ENCODE measurements at regions not wholly inside any gene's neighbourhood (a gene's known extent, or its start where the extent isn't known, plus 50 kb on each side); places are given as distances from the start of the nearest gene placed in this dataset.
A peak's percentile ranks its signal among the peaks of the same experiment; 100 is the strongest.

- H3K4me1 ChIP-seq, result peaks cover 0 to 13% (median 11%) of the 10 kb centered on the region in 10 experiments; a peak in 18 of 20 replicates
- no peaks in the 10 kb centered on the region for H3K36me3 ChIP-seq
- H3K4me3 ChIP-seq, result no peak overlapping the region
- H3K9ac ChIP-seq, result no peak overlapping the region
- H3K4me2 ChIP-seq, result peak overlapping the region; percentile 14 to 54 (median 39); a peak in 19 of 22 replicates
- H3K9me3 ChIP-seq (replicated peaks in 1 of 11), result no peaks in the 10 kb centered on the region
- no peaks in the 10 kb centered on the region for H3K27me3 ChIP-seq
- no peak for TF ChIP-seq Cebpa-rat (IDR thresholded peaks at IDR 0.05)
- peak overlapping the region in 2 of 11 experiments; percentile 10 to 13; a peak in 1 of 22 replicates for H3K27ac ChIP-seq
- H4K20me1 ChIP-seq, result no peaks in the 10 kb centered on the region
Measured at GRCh38 chr11:27894552-27894951, 194.3 kb upstream of the BDNF start.

GRCh38 chr11:27886857-27887256 lies 186.6 kb upstream of the BDNF start:
- Histone ChIP-seq H3K9ac (no peak overlapping the region), H3K4me1 (peaks cover 0 to 15% (median 0%) of the 10 kb centered on the region in 10 experiments; a peak in 3 of 20 replicates), H3K9me3 (replicated peaks in 1 of 11) (0 out of 22 replicates have a peak, but pooled peaks cover 0 to 6% (median 0%) of the 10 kb centered on the region in 11 experiments), H3K4me3 (no peak overlapping the region), H4K20me1 (no peaks in the 10 kb centered on the region), H3K4me2 (no peak overlapping the region), H3K27me3 (no peaks in the 10 kb centered on the region), H3K27ac (no peak overlapping the region), H3K36me3 (no peaks in the 10 kb centered on the region)
- TF ChIP-seq Cebpa-rat (IDR thresholded peaks at IDR 0.05), result no peak

GRCh38 chr11:27882066-27882697 lies 181.9 kb upstream of the BDNF start:
- H3K4me2 ChIP-seq, result peak overlapping the region in 1 of 11 experiments; percentile 17; a peak in 2 of 22 replicates
- TF ChIP-seq Cebpa-rat (IDR thresholded peaks at IDR 0.05), result no peak

GRCh38 chr11:27875831-27876775 lies 175.8 kb upstream of the BDNF start:
- no peak overlapping the region for H3K9ac ChIP-seq
- H3K9me3 ChIP-seq (replicated peaks in 1 of 11), result peaks cover 0 to 10% (median 0%) of the 10 kb centered on the region in 11 experiments; a peak in 2 of 22 replicates
- no peak for TF ChIP-seq Cebpa-rat (IDR thresholded peaks at IDR 0.05)
- H3K27ac ChIP-seq, result no peak overlapping the region
- no peaks in the 10 kb centered on the region for H4K20me1 ChIP-seq
- no peaks in the 10 kb centered on the region for H3K36me3 ChIP-seq
- H3K4me3 ChIP-seq, result no peak overlapping the region
- H3K4me2 ChIP-seq, result no peak overlapping the region
- H3K27me3 ChIP-seq, result no peaks in the 10 kb centered on the region
- no peaks in the 10 kb centered on the region for H3K4me1 ChIP-seq

More at GRCh38 chr11:27882066-27882697, 181.9 kb upstream of the BDNF start:
- Histone ChIP-seq H3K9me3 (replicated peaks in 1 of 11) (0 out of 22 replicates have a peak, but pooled peaks cover 0 to 6% (median 0%) of the 10 kb centered on the region in 11 experiments), H4K20me1 (no peaks in the 10 kb centered on the region), H3K27me3 (no peaks in the 10 kb centered on the region), H3K27ac (no peak overlapping the region), H3K9ac (no peak overlapping the region), H3K36me3 (no peaks in the 10 kb centered on the region), H3K4me1 (peaks cover 0 to 18% (median 0%) of the 10 kb centered on the region in 10 experiments; a peak in 3 of 20 replicates), H3K4me3 (no peak overlapping the region)

- Histone ChIP-seq H3K9me3 (replicated peaks in 1 of 11) (peaks cover 0 to 10% (median 0%) of the 10 kb centered on the region in 11 experiments; a peak in 2 of 22 replicates), H3K4me3 (no peak overlapping the region), H4K20me1 (no peaks in the 10 kb centered on the region), H3K9ac (no peak overlapping the region), H3K36me3 (no peaks in the 10 kb centered on the region), H3K4me2 (no peak overlapping the region), H3K27me3 (no peaks in the 10 kb centered on the region), H3K27ac (no peak overlapping the region), H3K4me1 (no peaks in the 10 kb centered on the region)
- no peak for TF ChIP-seq Cebpa-rat (IDR thresholded peaks at IDR 0.05)
Measured at GRCh38 chr11:27874998-27875830, 175.0 kb upstream of the BDNF start.

- Histone ChIP-seq H3K4me3 (no peak overlapping the region), H3K9me3 (replicated peaks in 1 of 11) (peaks cover 0 to 10% (median 0%) of the 10 kb centered on the region in 11 experiments; a peak in 2 of 22 replicates), H3K9ac (no peak overlapping the region), H3K4me1 (no peaks in the 10 kb centered on the region), H4K20me1 (no peaks in the 10 kb centered on the region), H3K36me3 (no peaks in the 10 kb centered on the region), H3K4me2 (no peak overlapping the region), H3K27ac (no peak overlapping the region), H3K27me3 (no peaks in the 10 kb centered on the region)
- no peak for TF ChIP-seq Cebpa-rat (IDR thresholded peaks at IDR 0.05)
Measured at GRCh38 chr11:27873664-27874063, 173.4 kb upstream of the BDNF start.

- Histone ChIP-seq H3K9me3 (replicated peaks in 1 of 11) (peaks cover 0 to 10% (median 0%) of the 10 kb centered on the region in 11 experiments; a peak in 2 of 22 replicates), H3K27ac (no peak overlapping the region), H3K4me3 (no peak overlapping the region), H3K4me2 (no peak overlapping the region), H3K27me3 (no peaks in the 10 kb centered on the region), H3K4me1 (no peaks in the 10 kb centered on the region), H4K20me1 (no peaks in the 10 kb centered on the region), H3K9ac (no peak overlapping the region), H3K36me3 (no peaks in the 10 kb centered on the region)
- no peak for TF ChIP-seq Cebpa-rat (IDR thresholded peaks at IDR 0.05)
Measured at GRCh38 chr11:27871056-27871455, 170.8 kb upstream of the BDNF start.

GRCh38 chr11:27869701-27870100 lies 169.4 kb upstream of the BDNF start:
- Histone ChIP-seq H3K36me3 (no peaks in the 10 kb centered on the region), H3K4me2 (no peak overlapping the region), H3K9me3 (replicated peaks in 1 of 11) (peaks cover 0 to 10% (median 0%) of the 10 kb centered on the region in 11 experiments; a peak in 2 of 22 replicates), H3K4me1 (no peaks in the 10 kb centered on the region), H4K20me1 (no peaks in the 10 kb centered on the region), H3K9ac (no peak overlapping the region), H3K4me3 (no peak overlapping the region), H3K27me3 (no peaks in the 10 kb centered on the region), H3K27ac (no peak overlapping the region)
- TF ChIP-seq Cebpa-rat (IDR thresholded peaks at IDR 0.05), result no peak
